ENCODE measurements at regions not wholly inside any gene's neighbourhood (a gene's known extent, or its start where the extent isn't known, plus 50 kb on each side); places are given as distances from the start of the nearest gene placed in this dataset.

GRCh38 chr5:126332326-126332725 lies 90.9 kb upstream of the GRAMD2B start:
- Mint-ChIP-seq H3K4me1 (peaks cover 19% of the 10 kb centered on the region), H3K36me3 (no peaks in the 10 kb centered on the region), H3K9me3 (no peaks in the 10 kb centered on the region), H3K27ac (no peak overlapping the region), H3K4me3 (no peak overlapping the region), H3K27me3 (ENCODE audit: insufficient read depth, low read depth) (peaks cover 8% of the 10 kb centered on the region)
- H3K9me3 ChIP-seq (ENCODE audit: low read depth), result no peaks in the 10 kb centered on the region
- H4K20me1 ChIP-seq (ENCODE audit: low read depth), result no peaks in the 10 kb centered on the region
- no peaks in the 10 kb centered on the region for H3F3A ChIP-seq (ENCODE audit: low read depth)
- H3K4me1 ChIP-seq, result peaks cover 9% of the 10 kb centered on the region
- H3K27me3 ChIP-seq, result no peaks in the 10 kb centered on the region
- no peak overlapping the region for H3K27ac ChIP-seq
- no peaks in the 10 kb centered on the region for H3K36me3 ChIP-seq
- H2AFZ ChIP-seq (replicated peaks), result no peak overlapping the region
- H3K79me2 ChIP-seq (ENCODE audit: low read depth), result no peaks in the 10 kb centered on the region
- TF ChIP-seq EZH2 (IDR thresholded peaks at IDR 0.05), result no peak
- TF ChIP-seq EZH2phosphoT487 (IDR thresholded peaks at IDR 0.05), result no peak
- TF ChIP-seq CTCF (IDR thresholded peaks at IDR 0.05), result no peak
- no peak overlapping the region for H3K4me2 ChIP-seq
- H3K9ac ChIP-seq, result no peak overlapping the region
- DNase-seq (ENCODE audit: low spot score), result no peak
- no peak overlapping the region for H3K4me3 ChIP-seq

- TF ChIP-seq EZH2phosphoT487 (IDR thresholded peaks at IDR 0.05) (no peak), EZH2 (IDR thresholded peaks at IDR 0.05) (no peak), CTCF (IDR thresholded peaks at IDR 0.05) (no peak)
- Mint-ChIP-seq H3K36me3 (no peaks in the 10 kb centered on the region), H3K4me3 (no peak overlapping the region)
Measured at GRCh38 chr5:126334760-126335159, 88.4 kb upstream of the GRAMD2B start.

GRCh38 chr5:126335886-126336285 lies 87.3 kb upstream of the GRAMD2B start:
- no peak for DNase-seq (ENCODE audit: low spot score)
- H3K27ac Mint-ChIP-seq, result no peak overlapping the region
- H3K79me2 ChIP-seq (ENCODE audit: low read depth), result no peaks in the 10 kb centered on the region
- H3K27me3 ChIP-seq, result no peaks in the 10 kb centered on the region
- no peak overlapping the region for H3K4me2 ChIP-seq
- no peaks in the 10 kb centered on the region for H3K36me3 ChIP-seq
- H3F3A ChIP-seq (ENCODE audit: low read depth), result no peaks in the 10 kb centered on the region
- no peaks in the 10 kb centered on the region for H3K9me3 ChIP-seq (ENCODE audit: low read depth)
- no peaks in the 10 kb centered on the region for H4K20me1 ChIP-seq (ENCODE audit: low read depth)
- H3K4me1 ChIP-seq, result peaks cover 10% of the 10 kb centered on the region
- no peak overlapping the region for H3K9ac ChIP-seq
- peaks cover 28% of the 10 kb centered on the region for H3K4me1 Mint-ChIP-seq
- no peak for TF ChIP-seq EZH2phosphoT487 (IDR thresholded peaks at IDR 0.05)
- no peak for TF ChIP-seq CTCF (IDR thresholded peaks at IDR 0.05)
- no peak for TF ChIP-seq EZH2 (IDR thresholded peaks at IDR 0.05)
- no peak overlapping the region for H3K4me3 ChIP-seq
- H3K27ac ChIP-seq, result no peak overlapping the region
- peaks cover 6% of the 10 kb centered on the region for H3K27me3 Mint-ChIP-seq (ENCODE audit: insufficient read depth, low read depth)
- H3K9me3 Mint-ChIP-seq, result no peaks in the 10 kb centered on the region
- no peak overlapping the region for H2AFZ ChIP-seq (replicated peaks)
- no peaks in the 10 kb centered on the region for H3K36me3 Mint-ChIP-seq
- no peak overlapping the region for H3K4me3 Mint-ChIP-seq

More at GRCh38 chr5:126334760-126335159, 88.4 kb upstream of the GRAMD2B start:
- no peaks in the 10 kb centered on the region for H4K20me1 ChIP-seq (ENCODE audit: low read depth)
- Mint-ChIP-seq H3K27ac (no peak overlapping the region), H3K4me1 (peaks cover 28% of the 10 kb centered on the region), H3K27me3 (ENCODE audit: insufficient read depth, low read depth) (peaks cover 7% of the 10 kb centered on the region), H3K9me3 (no peaks in the 10 kb centered on the region)
- H3K79me2 ChIP-seq (ENCODE audit: low read depth), result no peaks in the 10 kb centered on the region
- no peak overlapping the region for H3K4me3 ChIP-seq
- H3K36me3 ChIP-seq, result no peaks in the 10 kb centered on the region
- no peak overlapping the region for H3K9ac ChIP-seq
- H3K9me3 ChIP-seq (ENCODE audit: low read depth), result no peaks in the 10 kb centered on the region
- no peak overlapping the region for H3K4me2 ChIP-seq
- no peak overlapping the region for H2AFZ ChIP-seq (replicated peaks)
- no peak for DNase-seq (ENCODE audit: low spot score)
- peaks cover 10% of the 10 kb centered on the region for H3K4me1 ChIP-seq
- no peak overlapping the region for H3K27ac ChIP-seq
- no peaks in the 10 kb centered on the region for H3K27me3 ChIP-seq
- H3F3A ChIP-seq (ENCODE audit: low read depth), result no peaks in the 10 kb centered on the region
